A549 (cell line): ENCODE measurements at regions not wholly inside any gene's neighbourhood (a gene's known extent, or its start where the extent isn't known, plus 50 kb on each side); places are given as distances from the start of the nearest gene placed in this dataset.

Experiments used
- ATAC-seq, 2 experiments: fragments of 200-7000 bp in 1 of 2; fragments of >200 bp in 1 of 2; cut with Nextera tagmentation in 1 of 2; cut with Tn5 transposase in 1 of 2; 3 replicates each; pipeline versions ENCODE4 v1.8.0 to v1.9.1; 2018 to 2020; ENCODE audit warnings: mild to moderate bottlenecking in 1 of 2, moderate library complexity in 1 of 2
- CTCF ChIA-PET: fragments of 300-600 bp; sonication (Branson Sonifier 250); formaldehyde crosslinking; extraction: SDS; loops from one replicate; lab custom pipeline; 2021; ENCODE audit warnings: antibody characterized with exemption, inconsistent platforms; lab: Yijun Ruan, JAX
- POLR2A ChIA-PET: fragments of 350-600 bp; formaldehyde crosslinking; extraction: SDS; loops from one replicate; lab custom pipeline; 2021; ENCODE audit warnings: antibody characterized with exemption, inconsistent platforms; lab: Yijun Ruan, JAX
- DNase-seq, 2 experiments: peaks; one replicate each; pipeline versions ENCODE4 v3.0.0 to v3.0.0-alpha.2; 2011 to 2016; ENCODE audit warnings: low read depth in 1 of 2, low spot score in 1 of 2
- FAIRE-seq: peaks from 2 replicates; lab custom pipeline; 2011; peaks lifted over from hg19 to GRCh38; lab: Jason Lieb, UNC
- H3K27ac ChIP-seq, 2 experiments: fragments of >200 bp; sonication (Bioruptor Twin); formaldehyde crosslinking; 3 replicates each; pipeline ENCODE4 v1.5.1; 2016 to 2017
- H3K4me1 ChIP-seq: fragments of >200 bp; sonication (Bioruptor Twin); formaldehyde crosslinking; 3 replicates; pipeline ENCODE4 v1.6.1; 2016
- H3K4me2 ChIP-seq: fragments of >200 bp; sonication (Bioruptor Twin); formaldehyde crosslinking; 3 replicates; pipeline ENCODE4 v1.6.1; 2016
- H3K4me3 ChIP-seq: fragments of >200 bp; sonication (Bioruptor Twin); formaldehyde crosslinking; 3 replicates; pipeline ENCODE4 v1.5.1; 2016
- H3K9me3 ChIP-seq: fragments of >200 bp; sonication (Bioruptor Twin); formaldehyde crosslinking; 3 replicates; pipeline ENCODE4 v1.6.1; 2016
- BHLHE40 ChIP-seq: IDR thresholded peaks from 2 replicates; pipeline ENCODE4 v1.6.1; 2012; ENCODE audit warnings: low read depth, low read length, inconsistent platforms
- CTCF ChIP-seq: fragments of >200 bp; sonication (Bioruptor Twin); formaldehyde crosslinking; IDR thresholded peaks from 3 replicates; pipeline ENCODE4 v1.5.1; 2016
- GATA3 ChIP-seq: IDR thresholded peaks from 2 replicates; pipeline ENCODE4 v1.6.1; 2012; ENCODE audit warnings: borderline replicate concordance
- HDAC2 ChIP-seq: fragments of 200-600 bp; sonication (generic); IDR thresholded peaks from 2 replicates; pipeline ENCODE4 v1.6.1; 2016
- HOXB13 ChIP-seq: fragments of 250-450 bp; sonication (Bioruptor Pico); IDR thresholded peaks from 2 replicates; pipeline ENCODE4 v1.5.0; 2020; ENCODE audit warnings: low read depth, mild to moderate bottlenecking, moderate library complexity
- HOXB5 ChIP-seq: fragments of 250-450 bp; sonication (Bioruptor Pico); IDR thresholded peaks from 2 replicates; pipeline ENCODE4 v1.5.0; 2020; ENCODE audit warnings: mild to moderate bottlenecking, moderate library complexity
- MAFK ChIP-seq: fragments of 450-650 bp; IDR thresholded peaks from 2 replicates; pipeline ENCODE4 v1.6.1; 2014; ENCODE audit not compliant: partially characterized antibody
- MAX ChIP-seq: IDR thresholded peaks from 2 replicates; pipeline ENCODE4 v1.6.1; 2012
- MAZ ChIP-seq: fragments of 150-350 bp; IDR thresholded peaks from 2 replicates; pipeline ENCODE4 v1.6.1; 2014; ENCODE audit warnings: antibody characterized with exemption, low read depth, low read length, borderline replicate concordance
- NPAS2 ChIP-seq: fragments of 250-450 bp; sonication (Bioruptor Pico); IDR thresholded peaks from 2 replicates; pipeline ENCODE4 v1.8.0; 2022; ENCODE audit warnings: mild to moderate bottlenecking, moderate library complexity, borderline replicate concordance
- NR3C1 ChIP-seq: fragments of >200 bp; sonication (Bioruptor Twin); formaldehyde crosslinking; IDR thresholded peaks from 3 replicates; pipeline ENCODE4 v1.6.1; 2017
- POLR2A ChIP-seq: IDR thresholded peaks from 2 replicates; pipeline ENCODE4 v1.6.1; 2012; ENCODE audit warnings: mild to moderate bottlenecking, low read length
- RAD21 ChIP-seq, 2 experiments: fragments of >200 bp in 1 of 2; sonication (Bioruptor Twin) in 1 of 2; formaldehyde crosslinking in 1 of 2; IDR thresholded peaks in 1 of 2; conservative IDR thresholded peaks in 1 of 2; 2 replicates in 1 of 2; 3 replicates in 1 of 2; pipeline ENCODE4 v1.6.1; 2012 to 2018; ENCODE audit warnings: inconsistent platforms in 1 of 2
- RCOR1 ChIP-seq: fragments of 150-350 bp; IDR thresholded peaks from 2 replicates; pipeline ENCODE4 v1.6.1; 2014; ENCODE audit warnings: antibody characterized with exemption, low read length, low read depth
- RFX5 ChIP-seq: fragments of 450-650 bp; IDR thresholded peaks from 2 replicates; pipeline ENCODE4 v1.7.1; 2014; ENCODE audit warnings: antibody characterized with exemption, mild to moderate bottlenecking, moderate library complexity
- SMC3 ChIP-seq: fragments of >200 bp; sonication (Bioruptor Twin); formaldehyde crosslinking; IDR thresholded peaks from 3 replicates; pipeline ENCODE4 v1.6.1; 2018; ENCODE audit warnings: inconsistent platforms
- SREBF2 ChIP-seq: fragments of 450-650 bp; IDR thresholded peaks from 2 replicates; pipeline ENCODE4 v1.6.1; 2014; ENCODE audit warnings: mild to moderate bottlenecking, moderate library complexity
- TP53 ChIP-seq: fragments of 250-450 bp; sonication (Bioruptor Pico); IDR thresholded peaks from 2 replicates; pipeline ENCODE4 v1.5.0; 2021; ENCODE audit warnings: mild to moderate bottlenecking, moderate library complexity
- USF2 ChIP-seq: fragments of 450-650 bp; IDR thresholded peaks from 2 replicates; pipeline ENCODE4 v1.6.1; 2014; ENCODE audit warnings: antibody characterized with exemption
- ZSCAN20 ChIP-seq: fragments of 250-450 bp; sonication (Bioruptor Pico); IDR thresholded peaks from 2 replicates; pipeline ENCODE4 v1.8.0; 2022; ENCODE audit warnings: mild to moderate bottlenecking, moderate library complexity
- WGBS: methylation state at CpG from one replicate; pipeline ENCODE4 v1.1.6; 2017; ENCODE audit errors: missing lambda C conversion rate; 5-methylcytosine and 5-hydroxymethylcytosine counted together
- TF ChIP-seq, protein P1 (sequence below): fragments of 150-350 bp; IDR thresholded peaks from 2 replicates; pipeline ENCODE4 v1.6.1; 2014; ENCODE audit warnings: low read depth, mild to moderate bottlenecking, low read length
- TF ChIP-seq, protein P2 (sequence below): fragments of 250-450 bp; sonication (Bioruptor Pico); IDR thresholded peaks from 2 replicates; pipeline ENCODE4 v1.5.0; 2020; ENCODE audit warnings: low read depth, mild to moderate bottlenecking, moderate library complexity

- ATAC-seq: no peak
- no peak for DNase-seq
- H3K4me1 ChIP-seq: peaks cover 5% of the 10 kb centered on the region; the same call in 2 of the 3 replicates
- H3K4me2 ChIP-seq: no peak overlapping the region
- H3K9me3 ChIP-seq: no peaks in the 10 kb centered on the region
- TF ChIP-seq GATA3 (no peak), SREBF2 (no peak), USF2 (no peak), MAFK (no peak), RCOR1 (no peak), RFX5 (no peak), HOXB13 (CRISPR knock-in tag) (no peak), TP53 (CRISPR knock-in tag) (no peak), NR3C1 (no peak), SMC3 (no peak), POLR2A (no peak), NPAS2 (CRISPR knock-in tag) (no peak), BHLHE40 (no peak)
- ChIA-PET POLR2A (no interaction called here), CTCF (interaction anchor here (1.0 to 1.5 kb wide), 4 partner anchors 11 to 116 kb away, joined by 3 to 4 read pairs (median 3); no protein-coding TSS in a partner anchor)
- 40% methylated on average over 3 of the region's 3 CpGs for WGBS
- no peak overlapping the region for H3K4me3 ChIP-seq
- no peak for FAIRE-seq
- H3K27ac ChIP-seq: no peak overlapping the region
These were observed 68.3 kb upstream of the CRHR1 start for GRCh38 chr17:45715787-45716186.

- TF ChIP-seq MAZ (no peak), MAX (no peak), GATA3 (no peak), HDAC2 (no peak), HOXB5 (no peak)
- H3K27ac ChIP-seq: no peak overlapping the region
- no peak for FAIRE-seq
- H3K9me3 ChIP-seq: peaks cover 6% of the 10 kb centered on the region; the same call in 1 of the 3 replicates
- DNase-seq: no peak
- H3K4me2 ChIP-seq: no peak overlapping the region
- ChIA-PET CTCF (interaction anchor here (1.1 to 2.0 kb wide), 3 partner anchors 9 to 23 kb away, joined by 3 to 5 read pairs (median 5); no protein-coding TSS in a partner anchor), POLR2A (no interaction called here)
- WGBS: 40% methylated on average over 5 of the region's 5 CpGs
- no peak for ATAC-seq
- peaks cover 5% of the 10 kb centered on the region; the same call in 2 of the 3 replicates for H3K4me1 ChIP-seq
- H3K4me3 ChIP-seq: no peak overlapping the region
These were observed 65.3 kb upstream of the CRHR1 start for GRCh38 chr17:45718791-45719190.

GRCh38 chr17:45719335-45720071, 64.6 kb upstream of the CRHR1 start:
- WGBS: 55% methylated on average over 3 of the region's 3 CpGs
- peak; percentile 51 for FAIRE-seq

More at GRCh38 chr17:45719335-45720071, 64.6 kb upstream of the CRHR1 start:
- ChIA-PET CTCF (interaction anchor here (0.6 to 6.0 kb wide), 23 partner anchors 10 to 294 kb away, joined by 3 to 44 read pairs (median 5); no protein-coding TSS in a partner anchor), POLR2A (no interaction called here)
- peak; percentile 89 to 93 for ATAC-seq
- Histone ChIP-seq H3K4me3 (no peak overlapping the region), H3K4me2 (no peak overlapping the region), H3K9me3 (peaks cover 13% of the 10 kb centered on the region), H3K4me1 (peaks cover 5% of the 10 kb centered on the region; the same call in 2 of the 3 replicates), H3K27ac (no peak overlapping the region)
- 0 out of 3 replicates have a peak, but pooled peaks have one; percentile 20 for TF ChIP-seq SMC3
- TF ChIP-seq HOXB13 (CRISPR knock-in tag): no peak
- no peak for TF ChIP-seq ZSCAN20 (CRISPR knock-in tag)
- TF ChIP-seq, protein P1, sequence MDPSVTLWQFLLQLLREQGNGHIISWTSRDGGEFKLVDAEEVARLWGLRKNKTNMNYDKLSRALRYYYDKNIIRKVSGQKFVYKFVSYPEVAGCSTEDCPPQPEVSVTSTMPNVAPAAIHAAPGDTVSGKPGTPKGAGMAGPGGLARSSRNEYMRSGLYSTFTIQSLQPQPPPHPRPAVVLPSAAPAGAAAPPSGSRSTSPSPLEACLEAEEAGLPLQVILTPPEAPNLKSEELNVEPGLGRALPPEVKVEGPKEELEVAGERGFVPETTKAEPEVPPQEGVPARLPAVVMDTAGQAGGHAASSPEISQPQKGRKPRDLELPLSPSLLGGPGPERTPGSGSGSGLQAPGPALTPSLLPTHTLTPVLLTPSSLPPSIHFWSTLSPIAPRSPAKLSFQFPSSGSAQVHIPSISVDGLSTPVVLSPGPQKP: no peak
- TF ChIP-seq USF2: no peak
- TF ChIP-seq CTCF: 0 out of 3 replicates have a peak, but pooled peaks have one; percentile 24
- TF ChIP-seq MAX: no peak
- TF ChIP-seq RAD21 (conservative IDR thresholded peaks at IDR 0.05 in 1 of 2, IDR thresholded peaks at IDR 0.05 in 1 of 2): peak in 1 of 2 experiments; percentile 21; a peak in 1 of 5 replicates
- TF ChIP-seq, protein P2, sequence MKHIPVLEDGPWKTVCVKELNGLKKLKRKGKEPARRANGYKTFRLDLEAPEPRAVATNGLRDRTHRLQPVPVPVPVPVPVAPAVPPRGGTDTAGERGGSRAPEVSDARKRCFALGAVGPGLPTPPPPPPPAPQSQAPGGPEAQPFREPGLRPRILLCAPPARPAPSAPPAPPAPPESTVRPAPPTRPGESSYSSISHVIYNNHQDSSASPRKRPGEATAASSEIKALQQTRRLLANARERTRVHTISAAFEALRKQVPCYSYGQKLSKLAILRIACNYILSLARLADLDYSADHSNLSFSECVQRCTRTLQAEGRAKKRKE (CRISPR knock-in tag): no peak
- DNase-seq: peak; percentile 77 to 82
